A673 (cell line): ENCODE measurements at regions not wholly inside any gene's neighbourhood (a gene's known extent, or its start where the extent isn't known, plus 50 kb on each side); places are given as distances from the start of the nearest gene placed in this dataset.
"Not testable (repeated sequence)": the region's sequence is repeated elsewhere in the genome, so short reads cannot be mapped to it uniquely, and the experiment has no call there.

Source experiments
- BruUV-seq: library from RNA; stranded (reverse); fragments of 400-500 nt; replicated peaks from 2 replicates; lab custom pipeline; 2021; lab: Mats Ljungman, UMichigan
- CTCF ChIA-PET: fragments of 300-600 bp; sonication (Branson Sonifier 250); formaldehyde crosslinking; loops from one replicate; lab custom pipeline; 2022; ENCODE audit warnings: antibody characterized with exemption; lab: Charles Lee
- POLR2A ChIA-PET: fragments of 300-600 bp; sonication (Branson Sonifier 250); formaldehyde crosslinking; loops from one replicate; lab custom pipeline; 2022; ENCODE audit warnings: antibody characterized with exemption; ENCODE audit not compliant: low non-redundant PET; lab: Charles Lee
- DNase-seq: peaks from one replicate; pipeline ENCODE4 v3.0.0-alpha.2; 2015; ENCODE audit warnings: low spot score
- H3K27ac ChIP-seq: fragments of 200-600 bp; sonication (generic); 2 replicates; pipeline ENCODE4 v1.5.1; 2016; ENCODE audit warnings: mixed run types, low read depth, mild to moderate bottlenecking, mixed read lengths, antibody characterized with exemption, low read length; ENCODE audit not compliant: poor library complexity, severe bottlenecking
- H3K27me3 ChIP-seq: fragments of 200-600 bp; sonication (generic); replicated peaks from 2 replicates; pipeline ENCODE4 v1.6.1; 2017; ENCODE audit warnings: mixed run types, low read depth, mild to moderate bottlenecking, mixed read lengths, antibody characterized with exemption, low read length; ENCODE audit not compliant: insufficient read depth, poor library complexity
- H3K36me3 ChIP-seq: fragments of 200-600 bp; sonication (generic); 2 replicates; pipeline ENCODE4 v1.6.1; 2016; ENCODE audit warnings: mixed run types, mild to moderate bottlenecking, mixed read lengths, antibody characterized with exemption, low read length; ENCODE audit not compliant: insufficient read depth, poor library complexity, severe bottlenecking
- H3K4me1 ChIP-seq: fragments of 200-600 bp; sonication (generic); 2 replicates; pipeline ENCODE4 v1.6.1; 2017; ENCODE audit warnings: mixed run types, mild to moderate bottlenecking, mixed read lengths, antibody characterized with exemption, low read length; ENCODE audit not compliant: insufficient read depth, poor library complexity, severe bottlenecking
- H3K4me3 ChIP-seq: fragments of 200-600 bp; sonication (generic); 2 replicates; pipeline ENCODE4 v1.5.1; 2016; ENCODE audit warnings: low read depth, mixed run types, mild to moderate bottlenecking, mixed read lengths, low read length; ENCODE audit not compliant: poor library complexity, severe bottlenecking
- H3K9me3 ChIP-seq: fragments of 200-600 bp; sonication (generic); 2 replicates; pipeline ENCODE4 v1.6.1; 2016; ENCODE audit warnings: mixed run types, low read depth, mild to moderate bottlenecking, mixed read lengths, antibody characterized with exemption, low read length; ENCODE audit not compliant: poor library complexity, severe bottlenecking
- intact Hi-C: fragments of 100-400 bp; cut with micrococcal nuclease; formaldehyde crosslinking; loops from one replicate; pipeline ENCODE4 v1.10.0; 2022; ENCODE audit not compliant: unreplicated experiment

GRCh38 chr16:21361045-21361444 lies 83.0 kb upstream of the CRYM start:
- H3K4me1 ChIP-seq, POLR2A ChIA-PET, H3K4me3 ChIP-seq, H3K27ac ChIP-seq, H3K36me3 ChIP-seq, BruUV-seq, CTCF ChIA-PET, H3K9me3 ChIP-seq, DNase-seq, H3K27me3 ChIP-seq, intact Hi-C loops: not testable (repeated sequence)

GRCh38 chr16:21359513-21359912 lies 81.4 kb upstream of the CRYM start:
- H3K27ac ChIP-seq, POLR2A ChIA-PET, CTCF ChIA-PET, H3K4me3 ChIP-seq, H3K36me3 ChIP-seq, DNase-seq, intact Hi-C loops, H3K27me3 ChIP-seq, H3K9me3 ChIP-seq, BruUV-seq, H3K4me1 ChIP-seq: not testable (repeated sequence)

- BruUV-seq, CTCF ChIA-PET, DNase-seq: not testable (repeated sequence)
Observed at GRCh38 chr16:21358261-21358795, 80.2 kb upstream of the CRYM start.

GRCh38 chr16:21356308-21356707 lies 78.2 kb upstream of the CRYM start:
- H3K9me3 ChIP-seq, H3K27me3 ChIP-seq, DNase-seq, H3K27ac ChIP-seq, H3K4me3 ChIP-seq, H3K36me3 ChIP-seq, intact Hi-C loops, BruUV-seq, H3K4me1 ChIP-seq, CTCF ChIA-PET, POLR2A ChIA-PET: not testable (repeated sequence)

More at GRCh38 chr16:21358261-21358795, 80.2 kb upstream of the CRYM start:
- POLR2A ChIA-PET, H3K9me3 ChIP-seq, H3K27ac ChIP-seq, H3K4me1 ChIP-seq, H3K27me3 ChIP-seq, H3K36me3 ChIP-seq, intact Hi-C loops, H3K4me3 ChIP-seq: not testable (repeated sequence)

GRCh38 chr16:21351433-21351832 lies 73.3 kb upstream of the CRYM start:
- BruUV-seq, H3K27ac ChIP-seq, intact Hi-C loops, H3K9me3 ChIP-seq, H3K4me1 ChIP-seq, DNase-seq, H3K4me3 ChIP-seq, H3K27me3 ChIP-seq, H3K36me3 ChIP-seq, CTCF ChIA-PET, POLR2A ChIA-PET: not testable (repeated sequence)

GRCh38 chr16:21350851-21351250 lies 72.8 kb upstream of the CRYM start:
- intact Hi-C loops, H3K4me1 ChIP-seq, H3K9me3 ChIP-seq, H3K27me3 ChIP-seq, H3K27ac ChIP-seq, CTCF ChIA-PET, POLR2A ChIA-PET, H3K36me3 ChIP-seq, DNase-seq, BruUV-seq, H3K4me3 ChIP-seq: not testable (repeated sequence)

- H3K4me3 ChIP-seq, H3K27ac ChIP-seq, BruUV-seq, DNase-seq, H3K36me3 ChIP-seq, POLR2A ChIA-PET, H3K4me1 ChIP-seq, H3K9me3 ChIP-seq, intact Hi-C loops, H3K27me3 ChIP-seq, CTCF ChIA-PET: not testable (repeated sequence)
Observed at GRCh38 chr16:21349336-21349735, 71.2 kb upstream of the CRYM start.

GRCh38 chr16:21348815-21349214 lies 70.7 kb upstream of the CRYM start:
- POLR2A ChIA-PET, H3K27ac ChIP-seq: not testable (repeated sequence)

More at GRCh38 chr16:21348815-21349214, 70.7 kb upstream of the CRYM start:
- H3K36me3 ChIP-seq, intact Hi-C loops, H3K9me3 ChIP-seq, H3K4me1 ChIP-seq, DNase-seq, H3K27me3 ChIP-seq, H3K4me3 ChIP-seq, BruUV-seq, CTCF ChIA-PET: not testable (repeated sequence)
